Suprapubic skin (tissue), 3 donors: ENCODE measurements at regions not wholly inside any gene's neighbourhood (a gene's known extent, or its start where the extent isn't known, plus 50 kb on each side); places are given as distances from the start of the nearest gene placed in this dataset.

ENCODE experiments used
- POLR2A ChIP-seq, 2 donors: fragments of 450-650 bp; IDR thresholded peaks; one replicate each; pipeline ENCODE4 v1.6.1; 2017; ENCODE audit warnings: antibody characterized with exemption in 2 of 2, mild to moderate bottlenecking in 2 of 2, moderate library complexity in 2 of 2
- TF ChIP-seq, protein P1 (sequence below), 2 donors: fragments of 200-600 bp in 1 of 2; fragments of 450-650 bp in 1 of 2; sonication (generic) in 1 of 2; IDR thresholded peaks; one replicate each; pipeline ENCODE4 v1.5.1; 2016 to 2019; ENCODE audit warnings: antibody characterized with exemption in 2 of 2, mild to moderate bottlenecking in 1 of 2, moderate library complexity in 1 of 2

DNA sequence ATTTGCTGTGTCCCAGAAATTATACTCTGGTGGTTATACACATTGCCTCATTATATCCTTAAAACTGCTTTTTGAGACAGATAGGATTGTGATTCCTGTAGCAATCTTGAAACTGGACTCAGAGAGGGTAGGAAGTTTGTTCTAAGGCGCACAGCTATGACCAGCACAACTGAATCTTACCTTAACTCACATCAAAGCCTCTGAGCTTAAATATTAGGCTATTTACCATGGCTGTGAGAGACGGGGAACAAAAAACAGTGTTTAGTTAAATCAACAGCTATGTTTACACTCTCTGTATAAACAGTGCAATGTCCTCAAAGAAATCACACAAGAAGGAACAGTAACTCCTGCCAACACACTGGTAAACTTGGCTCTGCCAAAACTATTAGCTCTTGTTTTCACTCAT is 50.9 kb upstream of the TUT7 start:
- no peak for TF ChIP-seq POLR2A (IDR thresholded peaks at IDR 0.05)
- TF ChIP-seq, protein P1, sequence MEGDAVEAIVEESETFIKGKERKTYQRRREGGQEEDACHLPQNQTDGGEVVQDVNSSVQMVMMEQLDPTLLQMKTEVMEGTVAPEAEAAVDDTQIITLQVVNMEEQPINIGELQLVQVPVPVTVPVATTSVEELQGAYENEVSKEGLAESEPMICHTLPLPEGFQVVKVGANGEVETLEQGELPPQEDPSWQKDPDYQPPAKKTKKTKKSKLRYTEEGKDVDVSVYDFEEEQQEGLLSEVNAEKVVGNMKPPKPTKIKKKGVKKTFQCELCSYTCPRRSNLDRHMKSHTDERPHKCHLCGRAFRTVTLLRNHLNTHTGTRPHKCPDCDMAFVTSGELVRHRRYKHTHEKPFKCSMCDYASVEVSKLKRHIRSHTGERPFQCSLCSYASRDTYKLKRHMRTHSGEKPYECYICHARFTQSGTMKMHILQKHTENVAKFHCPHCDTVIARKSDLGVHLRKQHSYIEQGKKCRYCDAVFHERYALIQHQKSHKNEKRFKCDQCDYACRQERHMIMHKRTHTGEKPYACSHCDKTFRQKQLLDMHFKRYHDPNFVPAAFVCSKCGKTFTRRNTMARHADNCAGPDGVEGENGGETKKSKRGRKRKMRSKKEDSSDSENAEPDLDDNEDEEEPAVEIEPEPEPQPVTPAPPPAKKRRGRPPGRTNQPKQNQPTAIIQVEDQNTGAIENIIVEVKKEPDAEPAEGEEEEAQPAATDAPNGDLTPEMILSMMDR (IDR thresholded peaks at IDR 0.05) = no peak
